PC-3 (cell line): ENCODE measurements at regions not wholly inside any gene's neighbourhood (a gene's known extent, or its start where the extent isn't known, plus 50 kb on each side); places are given as distances from the start of the nearest gene placed in this dataset.

ENCODE experiments used
- ATAC-seq: fragments of 200-7000 bp; cut with Tn5 transposase; 2 replicates; pipeline ENCODE4 v1.9.1; 2020; ENCODE audit warnings: mild to moderate bottlenecking, moderate library complexity
- BruUV-seq: library from RNA; stranded (reverse); fragments of 400-500 nt; replicated peaks from 2 replicates; lab custom pipeline; 2021; lab: Mats Ljungman, UMichigan
- CTCF ChIA-PET: fragments of 300-600 bp; sonication (Branson Sonifier 250); formaldehyde crosslinking; loops from one replicate; lab custom pipeline; 2022; ENCODE audit warnings: antibody characterized with exemption; lab: Charles Lee
- POLR2A ChIA-PET: fragments of 300-600 bp; sonication (Branson Sonifier 250); formaldehyde crosslinking; loops from one replicate; lab custom pipeline; 2022; ENCODE audit warnings: antibody characterized with exemption; ENCODE audit not compliant: unreplicated experiment; lab: Charles Lee
- DNase-seq: peaks from one replicate; pipeline ENCODE4 v3.0.0-alpha.2; 2015
- H2AFZ ChIP-seq: fragments of 300-600 bp; sonication (generic); 2 replicates; pipeline ENCODE4 v1.6.0; 2016; ENCODE audit warnings: antibody characterized with exemption, low read length
- H3F3A ChIP-seq: fragments of 300-600 bp; sonication (generic); one replicate; pipeline ENCODE4 v1.6.0; 2017; ENCODE audit warnings: antibody characterized with exemption, low read length, control low read depth, mild to moderate bottlenecking; ENCODE audit not compliant: unreplicated experiment
- H3K27ac ChIP-seq: fragments of 300-600 bp; sonication (generic); 2 replicates; pipeline ENCODE4 v1.5.1; 2016; ENCODE audit warnings: mild to moderate bottlenecking, low read length
- H3K27me3 ChIP-seq: fragments of 300-600 bp; sonication (generic); 2 replicates; pipeline ENCODE4 v1.6.1; 2016; ENCODE audit warnings: low read length, mixed read lengths
- H3K36me3 ChIP-seq: fragments of 300-600 bp; sonication (generic); 2 replicates; pipeline ENCODE4 v1.6.1; 2016; ENCODE audit warnings: low read depth, mixed run types, low read length, mixed read lengths
- H3K4me1 ChIP-seq: fragments of 300-600 bp; sonication (generic); 2 replicates; pipeline ENCODE4 v1.5.1; 2016; ENCODE audit warnings: low read length; ENCODE audit not compliant: insufficient read depth
- H3K4me2 ChIP-seq: fragments of 300-600 bp; sonication (generic); 2 replicates; pipeline ENCODE4 v1.6.0; 2016; ENCODE audit warnings: low read length
- H3K4me3 ChIP-seq: fragments of 300-600 bp; sonication (generic); 2 replicates; pipeline ENCODE4 v1.5.1; 2016; ENCODE audit warnings: mild to moderate bottlenecking, low read length, mixed read lengths
- H3K79me2 ChIP-seq: fragments of 300-600 bp; sonication (generic); 2 replicates; pipeline ENCODE4 v1.6.1; 2017; ENCODE audit warnings: low read length, mixed read lengths
- H3K9ac ChIP-seq: fragments of 300-600 bp; sonication (generic); 2 replicates; pipeline ENCODE4 v1.6.0; 2016; ENCODE audit warnings: mild to moderate bottlenecking, low read length
- H3K9me2 ChIP-seq: fragments of 300-600 bp; sonication (generic); replicated peaks from 2 replicates; pipeline ENCODE4 v1.6.1; 2016; ENCODE audit warnings: mixed run types, low read length, mixed read lengths
- H3K9me3 ChIP-seq: fragments of 300-600 bp; sonication (generic); 2 replicates; pipeline ENCODE4 v1.6.1; 2016; ENCODE audit warnings: low read length, mixed read lengths
- H4K20me1 ChIP-seq: fragments of 300-600 bp; sonication (generic); 2 replicates; pipeline ENCODE4 v1.6.1; 2016; ENCODE audit warnings: low read length, mixed read lengths
- EZH2 ChIP-seq: fragments of 300-600 bp; sonication (generic); IDR thresholded peaks from one replicate; pipeline ENCODE4 v1.6.1; 2017; ENCODE audit warnings: antibody characterized with exemption, mild to moderate bottlenecking, low read length; ENCODE audit not compliant: unreplicated experiment
- EZH2phosphoT487 ChIP-seq: fragments of 300-600 bp; sonication (generic); IDR thresholded peaks from 2 replicates; pipeline ENCODE4 v1.6.1; 2018; ENCODE audit warnings: mild to moderate bottlenecking, antibody characterized with exemption, low read length, borderline replicate concordance
- intact Hi-C: fragments of 100-400 bp; cut with micrococcal nuclease; formaldehyde crosslinking; loops from 2 replicates; pipeline ENCODE4 v1.9.0; 2023
- TF ChIP-seq, protein P1 (sequence below): fragments of 300-600 bp; sonication (generic); conservative IDR thresholded peaks from 2 replicates; pipeline ENCODE4 v1.5.1; 2017; ENCODE audit warnings: antibody characterized with exemption, low read depth, mild to moderate bottlenecking, low read length

DNA sequence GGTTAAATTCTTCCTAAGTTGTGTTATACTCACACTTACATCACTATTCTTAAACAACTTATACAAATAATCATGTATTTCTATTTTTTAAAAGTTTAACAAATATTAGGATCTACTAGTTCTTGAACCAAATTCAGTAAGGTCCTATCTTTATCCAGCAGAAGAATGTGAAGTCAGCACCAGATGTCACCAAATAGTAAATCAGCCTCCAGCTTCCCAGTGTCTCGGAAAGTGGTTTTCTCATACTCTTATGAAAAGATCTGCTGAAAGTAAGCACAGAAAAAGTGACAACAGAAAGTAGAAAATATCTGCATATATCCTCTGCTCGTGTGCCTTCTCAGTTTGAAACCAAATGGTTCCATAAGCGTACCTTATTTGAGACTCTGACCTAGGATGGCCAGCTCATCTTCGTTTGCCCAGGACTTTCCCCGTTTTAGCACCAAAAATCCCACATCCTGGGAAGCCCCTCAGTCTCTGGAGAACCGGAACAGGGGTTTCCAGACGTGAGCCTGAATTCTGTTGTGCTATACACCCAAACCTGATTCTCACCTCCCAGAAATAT is 98.0 kb upstream of the DCLK2 start:
- no peak overlapping the region for H3K4me2 ChIP-seq
- no peak overlapping the region for H3K9ac ChIP-seq
- no peaks in the 10 kb centered on the region for H4K20me1 ChIP-seq
- H2AFZ ChIP-seq: no peak overlapping the region
- ChIA-PET POLR2A (no interaction called here), CTCF (no interaction called here)
- H3K9me2 ChIP-seq: no peaks in the 10 kb centered on the region
- no peaks in the 10 kb centered on the region for H3K27me3 ChIP-seq
- DNase-seq (no peak), ATAC-seq (no peak)
- TF ChIP-seq EZH2: no peak
- TF ChIP-seq, protein P1, sequence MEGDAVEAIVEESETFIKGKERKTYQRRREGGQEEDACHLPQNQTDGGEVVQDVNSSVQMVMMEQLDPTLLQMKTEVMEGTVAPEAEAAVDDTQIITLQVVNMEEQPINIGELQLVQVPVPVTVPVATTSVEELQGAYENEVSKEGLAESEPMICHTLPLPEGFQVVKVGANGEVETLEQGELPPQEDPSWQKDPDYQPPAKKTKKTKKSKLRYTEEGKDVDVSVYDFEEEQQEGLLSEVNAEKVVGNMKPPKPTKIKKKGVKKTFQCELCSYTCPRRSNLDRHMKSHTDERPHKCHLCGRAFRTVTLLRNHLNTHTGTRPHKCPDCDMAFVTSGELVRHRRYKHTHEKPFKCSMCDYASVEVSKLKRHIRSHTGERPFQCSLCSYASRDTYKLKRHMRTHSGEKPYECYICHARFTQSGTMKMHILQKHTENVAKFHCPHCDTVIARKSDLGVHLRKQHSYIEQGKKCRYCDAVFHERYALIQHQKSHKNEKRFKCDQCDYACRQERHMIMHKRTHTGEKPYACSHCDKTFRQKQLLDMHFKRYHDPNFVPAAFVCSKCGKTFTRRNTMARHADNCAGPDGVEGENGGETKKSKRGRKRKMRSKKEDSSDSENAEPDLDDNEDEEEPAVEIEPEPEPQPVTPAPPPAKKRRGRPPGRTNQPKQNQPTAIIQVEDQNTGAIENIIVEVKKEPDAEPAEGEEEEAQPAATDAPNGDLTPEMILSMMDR: no peak
- no peak for TF ChIP-seq EZH2phosphoT487
- no peaks in the 10 kb centered on the region for H3K9me3 ChIP-seq
- H3K4me3 ChIP-seq: no peak overlapping the region
- no peaks in the 10 kb centered on the region for H3F3A ChIP-seq
- BruUV-seq: no TSS peak
- no peaks in the 10 kb centered on the region for H3K79me2 ChIP-seq
- H3K27ac ChIP-seq: no peak overlapping the region
- intact Hi-C loops: no loop called here
- H3K4me1 ChIP-seq: no peaks in the 10 kb centered on the region
- no peaks in the 10 kb centered on the region for H3K36me3 ChIP-seq

GRCh38 chr4:149980941-149981340 is 97.3 kb upstream of the DCLK2 start:
- no peak overlapping the region for H3K27ac ChIP-seq
- TF ChIP-seq, protein P1: peak; percentile 75
- TF ChIP-seq EZH2phosphoT487: no peak
- TF ChIP-seq EZH2: no peak
- no peaks in the 10 kb centered on the region for H3K79me2 ChIP-seq
- H3K4me2 ChIP-seq: no peak overlapping the region
- no TSS peak for BruUV-seq
- H3K27me3 ChIP-seq: no peaks in the 10 kb centered on the region
- H4K20me1 ChIP-seq: no peaks in the 10 kb centered on the region
- H3K4me1 ChIP-seq: no peaks in the 10 kb centered on the region
- intact Hi-C loops: no loop called here
- no peaks in the 10 kb centered on the region for H3F3A ChIP-seq
- no peaks in the 10 kb centered on the region for H3K9me2 ChIP-seq
- CTCF ChIA-PET: no interaction called here
- DNase-seq (peak; percentile 67), ATAC-seq (peak; percentile 53)
- H3K9ac ChIP-seq: no peak overlapping the region
- no peaks in the 10 kb centered on the region for H3K9me3 ChIP-seq
- H3K4me3 ChIP-seq: no peak overlapping the region
- H3K36me3 ChIP-seq: no peaks in the 10 kb centered on the region
- H2AFZ ChIP-seq: no peak overlapping the region; the same call in 1 of the 2 replicates
- POLR2A ChIA-PET: no interaction called here

DNA sequence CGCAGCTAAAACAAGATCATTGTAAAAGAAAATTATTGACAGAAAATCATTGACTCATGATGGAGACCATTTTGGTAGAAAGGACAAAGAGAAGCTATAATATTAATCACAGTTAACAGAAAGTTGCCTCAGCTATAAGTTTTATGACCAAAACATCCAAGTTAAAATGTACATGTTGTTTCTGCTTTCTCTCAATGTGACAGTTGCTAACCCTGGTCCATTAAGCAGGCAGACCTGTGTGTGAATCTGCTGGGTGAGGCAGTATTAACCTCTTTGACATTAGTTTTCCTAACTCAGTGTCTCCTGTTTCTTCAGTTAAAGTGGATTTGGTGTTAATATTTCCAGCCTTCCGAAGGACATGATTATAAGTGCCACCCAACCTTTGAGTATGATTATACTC is 94.8 kb upstream of the DCLK2 start:
- no TSS peak for BruUV-seq
- Histone ChIP-seq H3K4me3 (no peak overlapping the region), H3K9me3 (no peaks in the 10 kb centered on the region), H2AFZ (no peak overlapping the region), H3K9ac (no peak overlapping the region), H4K20me1 (no peaks in the 10 kb centered on the region), H3K9me2 (no peaks in the 10 kb centered on the region), H3K4me2 (no peak overlapping the region), H3K27ac (no peak overlapping the region), H3K36me3 (no peaks in the 10 kb centered on the region), H3K79me2 (no peaks in the 10 kb centered on the region), H3K4me1 (no peaks in the 10 kb centered on the region), H3K27me3 (no peaks in the 10 kb centered on the region), H3F3A (no peaks in the 10 kb centered on the region)
- DNase-seq (no peak), ATAC-seq (no peak)
- POLR2A ChIA-PET: no interaction called here
- TF ChIP-seq, protein P1: no peak
- intact Hi-C loops: no loop called here
- CTCF ChIA-PET: no interaction called here
